ENCODE measurements at regions not wholly inside any gene's neighbourhood (a gene's known extent, or its start where the extent isn't known, plus 50 kb on each side); places are given as distances from the start of the nearest gene placed in this dataset.

GRCh38 chrX:147079457-147079856 is 264.9 kb upstream of the CXorf51A start:
- no peak overlapping the region for H3K4me2 ChIP-seq
- ChIA-PET CTCF (no interaction called here), POLR2A (no interaction called here)
- H3K27me3 ChIP-seq (ENCODE audit: insufficient read depth) = no peaks in the 10 kb centered on the region
- H3K27ac ChIP-seq (ENCODE audit: low read depth in 2 of 2, low read length in 1 of 2) = no peak overlapping the region
- no peaks in the 10 kb centered on the region for H4K20me1 ChIP-seq (ENCODE audit: insufficient read depth)
- no peaks in the 10 kb centered on the region for H3K4me1 ChIP-seq (ENCODE audit: control insufficient read depth in 1 of 2, insufficient read depth in 2 of 2, low read depth in 1 of 2, low read length in 1 of 2)
- TF ChIP-seq MAX (IDR thresholded peaks at IDR 0.05; ENCODE audit: low read depth) (no peak), GATA2 (CRISPR knock-in tag; IDR thresholded peaks at IDR 0.05) (no peak), TAF1 (IDR thresholded peaks at IDR 0.05; ENCODE audit: borderline replicate concordance, low read depth, low read length) (no peak), YY1 (IDR thresholded peaks at IDR 0.05; ENCODE audit: low read depth) (no peak), POLR2AphosphoS5 (IDR thresholded peaks at IDR 0.05; ENCODE audit: low read depth, low read length) (no peak), MXI1 (IDR thresholded peaks at IDR 0.05; ENCODE audit: low read depth, low read length) (no peak), FOXM1 (IDR thresholded peaks at IDR 0.05; ENCODE audit: low read depth) (no peak)
- TF ChIP-seq, protein P1, sequence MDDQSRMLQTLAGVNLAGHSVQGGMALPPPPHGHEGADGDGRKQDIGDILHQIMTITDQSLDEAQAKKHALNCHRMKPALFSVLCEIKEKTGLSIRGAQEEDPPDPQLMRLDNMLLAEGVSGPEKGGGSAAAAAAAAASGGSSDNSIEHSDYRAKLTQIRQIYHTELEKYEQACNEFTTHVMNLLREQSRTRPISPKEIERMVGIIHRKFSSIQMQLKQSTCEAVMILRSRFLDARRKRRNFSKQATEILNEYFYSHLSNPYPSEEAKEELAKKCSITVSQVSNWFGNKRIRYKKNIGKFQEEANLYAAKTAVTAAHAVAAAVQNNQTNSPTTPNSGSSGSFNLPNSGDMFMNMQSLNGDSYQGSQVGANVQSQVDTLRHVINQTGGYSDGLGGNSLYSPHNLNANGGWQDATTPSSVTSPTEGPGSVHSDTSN (IDR thresholded peaks at IDR 0.05) = no peak
- TF ChIP-seq, protein P2, sequence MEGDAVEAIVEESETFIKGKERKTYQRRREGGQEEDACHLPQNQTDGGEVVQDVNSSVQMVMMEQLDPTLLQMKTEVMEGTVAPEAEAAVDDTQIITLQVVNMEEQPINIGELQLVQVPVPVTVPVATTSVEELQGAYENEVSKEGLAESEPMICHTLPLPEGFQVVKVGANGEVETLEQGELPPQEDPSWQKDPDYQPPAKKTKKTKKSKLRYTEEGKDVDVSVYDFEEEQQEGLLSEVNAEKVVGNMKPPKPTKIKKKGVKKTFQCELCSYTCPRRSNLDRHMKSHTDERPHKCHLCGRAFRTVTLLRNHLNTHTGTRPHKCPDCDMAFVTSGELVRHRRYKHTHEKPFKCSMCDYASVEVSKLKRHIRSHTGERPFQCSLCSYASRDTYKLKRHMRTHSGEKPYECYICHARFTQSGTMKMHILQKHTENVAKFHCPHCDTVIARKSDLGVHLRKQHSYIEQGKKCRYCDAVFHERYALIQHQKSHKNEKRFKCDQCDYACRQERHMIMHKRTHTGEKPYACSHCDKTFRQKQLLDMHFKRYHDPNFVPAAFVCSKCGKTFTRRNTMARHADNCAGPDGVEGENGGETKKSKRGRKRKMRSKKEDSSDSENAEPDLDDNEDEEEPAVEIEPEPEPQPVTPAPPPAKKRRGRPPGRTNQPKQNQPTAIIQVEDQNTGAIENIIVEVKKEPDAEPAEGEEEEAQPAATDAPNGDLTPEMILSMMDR (IDR thresholded peaks at IDR 0.05) = no peak
- DNase-seq = no peak
- no peaks in the 10 kb centered on the region for H3K36me3 ChIP-seq (replicated peaks in 1 of 2; ENCODE audit: control insufficient read depth in 1 of 2, insufficient read depth in 2 of 2, low read length in 1 of 2)
- no peaks in the 10 kb centered on the region for H3K79me2 ChIP-seq (ENCODE audit: insufficient read depth)
- no peak overlapping the region for H2AFZ ChIP-seq (ENCODE audit: low read depth)
- H3K9me3 ChIP-seq = no peaks in the 10 kb centered on the region
- 3% methylated on average over 8 of the region's 8 CpGs for WGBS (ENCODE audit: low lambda C conversion rate)
- no peaks in the 10 kb centered on the region for H3K9me2 ChIP-seq
- no peak overlapping the region for H3K4me3 ChIP-seq (ENCODE audit: low read depth in 2 of 2, low read length in 1 of 2)
- H3K9ac ChIP-seq = no peak overlapping the region
- H3F3A ChIP-seq (replicated peaks; ENCODE audit: insufficient read depth) = no peaks in the 10 kb centered on the region

DNA sequence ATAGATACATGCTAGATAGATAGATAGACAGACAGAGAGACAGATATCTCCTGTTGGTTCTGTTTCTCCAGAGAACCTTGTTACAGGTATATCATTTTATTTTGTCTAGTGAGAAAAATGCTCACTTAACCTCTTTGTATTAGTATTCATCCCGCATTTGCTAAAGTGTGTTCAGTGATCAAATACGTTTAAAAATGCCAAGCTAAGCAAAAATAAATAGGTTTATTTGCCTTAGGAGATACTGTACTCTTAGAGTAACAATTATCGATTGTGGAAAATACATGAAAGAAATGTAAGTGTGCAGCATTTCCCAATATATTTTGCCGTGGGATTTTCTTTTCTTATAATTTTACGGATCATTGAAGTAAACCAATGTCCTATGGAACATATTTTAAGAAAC is 262.9 kb upstream of the CXorf51A start:
- CTCF ChIA-PET = no interaction called here
- TF ChIP-seq RAD21 (IDR thresholded peaks at IDR 0.05; ENCODE audit: low read length) (no peak), ELF1 (IDR thresholded peaks at IDR 0.05) (no peak), JUND (IDR thresholded peaks at IDR 0.05) (no peak), RXRA (IDR thresholded peaks at IDR 0.05; ENCODE audit: borderline replicate concordance, low read depth) (no peak), CHD2 (IDR thresholded peaks at IDR 0.05; ENCODE audit: low read length, partially characterized antibody) (no peak), MEF2A (IDR thresholded peaks at IDR 0.05; ENCODE audit: borderline replicate concordance, low read depth) (no peak), MAX (IDR thresholded peaks at IDR 0.05; ENCODE audit: low read depth) (no peak), POLR2AphosphoS5 (IDR thresholded peaks at IDR 0.05; ENCODE audit: low read depth, low read length) (no peak), ZBTB33 (IDR thresholded peaks at IDR 0.05; ENCODE audit: borderline replicate concordance, low read depth) (no peak), NRF1 (IDR thresholded peaks at IDR 0.05; ENCODE audit: low read depth, low read length) (no peak), GABPA (IDR thresholded peaks at IDR 0.05; ENCODE audit: low read depth) (no peak)
- TF ChIP-seq, protein P1 (IDR thresholded peaks at IDR 0.05) = no peak
- TF ChIP-seq, protein P3, sequence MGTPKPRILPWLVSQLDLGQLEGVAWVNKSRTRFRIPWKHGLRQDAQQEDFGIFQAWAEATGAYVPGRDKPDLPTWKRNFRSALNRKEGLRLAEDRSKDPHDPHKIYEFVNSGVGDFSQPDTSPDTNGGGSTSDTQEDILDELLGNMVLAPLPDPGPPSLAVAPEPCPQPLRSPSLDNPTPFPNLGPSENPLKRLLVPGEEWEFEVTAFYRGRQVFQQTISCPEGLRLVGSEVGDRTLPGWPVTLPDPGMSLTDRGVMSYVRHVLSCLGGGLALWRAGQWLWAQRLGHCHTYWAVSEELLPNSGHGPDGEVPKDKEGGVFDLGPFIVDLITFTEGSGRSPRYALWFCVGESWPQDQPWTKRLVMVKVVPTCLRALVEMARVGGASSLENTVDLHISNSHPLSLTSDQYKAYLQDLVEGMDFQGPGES (IDR thresholded peaks at IDR 0.05; ENCODE audit: low read depth, low read length) = no peak
- TF ChIP-seq, protein P4, sequence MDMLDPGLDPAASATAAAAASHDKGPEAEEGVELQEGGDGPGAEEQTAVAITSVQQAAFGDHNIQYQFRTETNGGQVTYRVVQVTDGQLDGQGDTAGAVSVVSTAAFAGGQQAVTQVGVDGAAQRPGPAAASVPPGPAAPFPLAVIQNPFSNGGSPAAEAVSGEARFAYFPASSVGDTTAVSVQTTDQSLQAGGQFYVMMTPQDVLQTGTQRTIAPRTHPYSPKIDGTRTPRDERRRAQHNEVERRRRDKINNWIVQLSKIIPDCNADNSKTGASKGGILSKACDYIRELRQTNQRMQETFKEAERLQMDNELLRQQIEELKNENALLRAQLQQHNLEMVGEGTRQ (IDR thresholded peaks at IDR 0.05; ENCODE audit: borderline replicate concordance, low read depth, low read length) = no peak

More for the DNA sequence above, 262.9 kb upstream of the CXorf51A start:
- Histone ChIP-seq H3K9me3 (no peaks in the 10 kb centered on the region), H3K9me2 (no peaks in the 10 kb centered on the region), H3F3A (replicated peaks; ENCODE audit: insufficient read depth) (no peaks in the 10 kb centered on the region), H3K4me1 (ENCODE audit: control insufficient read depth in 1 of 2, insufficient read depth in 2 of 2, low read depth in 1 of 2, low read length in 1 of 2) (no peaks in the 10 kb centered on the region), H3K4me2 (no peak overlapping the region), H3K27ac (ENCODE audit: low read depth in 2 of 2, low read length in 1 of 2) (no peak overlapping the region), H3K27me3 (ENCODE audit: insufficient read depth) (no peaks in the 10 kb centered on the region), H2AFZ (ENCODE audit: low read depth) (no peak overlapping the region), H3K79me2 (ENCODE audit: insufficient read depth) (no peaks in the 10 kb centered on the region), H3K36me3 (replicated peaks in 1 of 2; ENCODE audit: control insufficient read depth in 1 of 2, insufficient read depth in 2 of 2, low read length in 1 of 2) (no peaks in the 10 kb centered on the region), H3K9ac (no peak overlapping the region), H3K4me3 (ENCODE audit: low read depth in 2 of 2, low read length in 1 of 2) (no peak overlapping the region), H4K20me1 (ENCODE audit: insufficient read depth) (no peaks in the 10 kb centered on the region)
- 6% methylated on average over 5 of the region's 5 CpGs for WGBS (ENCODE audit: low lambda C conversion rate)
- POLR2A ChIA-PET = no interaction called here
- DNase-seq = no peak

Measured in SK-N-SH (cell line).